Cardiac fibroblast (primary cell): ENCODE measurements at regions not wholly inside any gene's neighbourhood (a gene's known extent, or its start where the extent isn't known, plus 50 kb on each side); places are given as distances from the start of the nearest gene placed in this dataset.

Experiments used
- DNase-seq, 2 donors: peaks; one replicate each; pipeline versions ENCODE4 v3.0.0 to v3.0.0-alpha.2; 2010; ENCODE audit warnings: low read depth in 2 of 2
- H3K4me3 ChIP-seq, 2 donors: replicated peaks in 1 of 2; 1 replicate in 1 of 2; 2 replicates in 1 of 2; pipeline ENCODE4 v1.5.1; 2011; ENCODE audit warnings: low read depth in 2 of 2, low read length in 2 of 2, mild to moderate bottlenecking in 2 of 2, moderate library complexity in 1 of 2
- CTCF ChIP-seq: IDR thresholded peaks from one replicate; pipeline ENCODE4 v1.5.1; 2011; ENCODE audit warnings: low read depth, mild to moderate bottlenecking, low read length, inconsistent platforms

GRCh38 chr14:98144964-98145363 is 1127.0 kb downstream of the BCL11B start:
- TF ChIP-seq CTCF = no peak
- DNase-seq = no peak
- no peak overlapping the region for H3K4me3 ChIP-seq

- TF ChIP-seq CTCF = no peak
- no peak overlapping the region for H3K4me3 ChIP-seq
- DNase-seq = no peak
Measured at GRCh38 chr14:98146416-98146815, 1125.6 kb downstream of the BCL11B start.

- H3K4me3 ChIP-seq = no peak overlapping the region
- no peak for DNase-seq
- TF ChIP-seq CTCF = no peak
Measured at GRCh38 chr14:98154254-98154653, 1117.7 kb downstream of the BCL11B start.

- H3K4me3 ChIP-seq = no peak overlapping the region
- TF ChIP-seq CTCF = no peak
- DNase-seq = no peak
Measured at GRCh38 chr14:98156411-98156810, 1115.6 kb downstream of the BCL11B start.

DNA sequence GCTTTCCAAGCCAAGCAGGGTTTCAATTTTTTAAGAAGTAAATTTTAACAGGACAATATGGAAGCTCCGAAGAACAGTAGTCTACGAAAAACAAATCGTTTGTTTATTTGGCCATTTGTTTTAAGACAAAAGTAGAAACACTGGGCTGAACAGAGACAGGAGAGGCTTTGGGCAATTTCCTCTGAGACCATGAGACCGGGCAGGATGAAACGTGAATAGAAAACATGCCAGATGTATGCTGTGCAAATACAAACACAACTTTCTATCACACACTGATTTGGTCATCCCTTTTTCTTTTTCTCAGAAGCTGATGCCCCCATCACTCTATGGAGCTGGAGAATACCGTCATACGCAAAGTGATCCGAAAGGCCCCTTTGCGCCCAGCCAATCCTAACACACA is 1111.1 kb downstream of the BCL11B start:
- DNase-seq = no peak

GRCh38 chr14:98161356-98161755 is 1110.6 kb downstream of the BCL11B start:
- no peak for DNase-seq
- TF ChIP-seq CTCF = no peak

More for the DNA sequence above, 1111.1 kb downstream of the BCL11B start:
- TF ChIP-seq CTCF = no peak
- no peak overlapping the region for H3K4me3 ChIP-seq

More at GRCh38 chr14:98161356-98161755, 1110.6 kb downstream of the BCL11B start:
- H3K4me3 ChIP-seq = no peak overlapping the region
